ENCODE measurements at regions not wholly inside any gene's neighbourhood (a gene's known extent, or its start where the extent isn't known, plus 50 kb on each side); places are given as distances from the start of the nearest gene placed in this dataset.

- no peak for TF ChIP-seq YY1 (IDR thresholded peaks at IDR 0.05; ENCODE audit: low read depth)
- TF ChIP-seq, protein P1, sequence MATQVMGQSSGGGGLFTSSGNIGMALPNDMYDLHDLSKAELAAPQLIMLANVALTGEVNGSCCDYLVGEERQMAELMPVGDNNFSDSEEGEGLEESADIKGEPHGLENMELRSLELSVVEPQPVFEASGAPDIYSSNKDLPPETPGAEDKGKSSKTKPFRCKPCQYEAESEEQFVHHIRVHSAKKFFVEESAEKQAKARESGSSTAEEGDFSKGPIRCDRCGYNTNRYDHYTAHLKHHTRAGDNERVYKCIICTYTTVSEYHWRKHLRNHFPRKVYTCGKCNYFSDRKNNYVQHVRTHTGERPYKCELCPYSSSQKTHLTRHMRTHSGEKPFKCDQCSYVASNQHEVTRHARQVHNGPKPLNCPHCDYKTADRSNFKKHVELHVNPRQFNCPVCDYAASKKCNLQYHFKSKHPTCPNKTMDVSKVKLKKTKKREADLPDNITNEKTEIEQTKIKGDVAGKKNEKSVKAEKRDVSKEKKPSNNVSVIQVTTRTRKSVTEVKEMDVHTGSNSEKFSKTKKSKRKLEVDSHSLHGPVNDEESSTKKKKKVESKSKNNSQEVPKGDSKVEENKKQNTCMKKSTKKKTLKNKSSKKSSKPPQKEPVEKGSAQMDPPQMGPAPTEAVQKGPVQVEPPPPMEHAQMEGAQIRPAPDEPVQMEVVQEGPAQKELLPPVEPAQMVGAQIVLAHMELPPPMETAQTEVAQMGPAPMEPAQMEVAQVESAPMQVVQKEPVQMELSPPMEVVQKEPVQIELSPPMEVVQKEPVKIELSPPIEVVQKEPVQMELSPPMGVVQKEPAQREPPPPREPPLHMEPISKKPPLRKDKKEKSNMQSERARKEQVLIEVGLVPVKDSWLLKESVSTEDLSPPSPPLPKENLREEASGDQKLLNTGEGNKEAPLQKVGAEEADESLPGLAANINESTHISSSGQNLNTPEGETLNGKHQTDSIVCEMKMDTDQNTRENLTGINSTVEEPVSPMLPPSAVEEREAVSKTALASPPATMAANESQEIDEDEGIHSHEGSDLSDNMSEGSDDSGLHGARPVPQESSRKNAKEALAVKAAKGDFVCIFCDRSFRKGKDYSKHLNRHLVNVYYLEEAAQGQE (IDR thresholded peaks at IDR 0.05; ENCODE audit: low read depth) = no peak
- no peak for TF ChIP-seq RAD21 (IDR thresholded peaks at IDR 0.05; ENCODE audit: low read depth)
- TF ChIP-seq TEAD4 (IDR thresholded peaks at IDR 0.05) = no peak
- no peak for TF ChIP-seq MAX (IDR thresholded peaks at IDR 0.05)
- no peak for TF ChIP-seq EP300 (IDR thresholded peaks at IDR 0.05; ENCODE audit: borderline replicate concordance)
- no peak for TF ChIP-seq ZBTB7A (IDR thresholded peaks at IDR 0.05; ENCODE audit: low read depth)
- no peak for TF ChIP-seq TAF1 (IDR thresholded peaks at IDR 0.05; ENCODE audit: low read depth)
- TF ChIP-seq FOXM1 (IDR thresholded peaks at IDR 0.05; ENCODE audit: borderline replicate concordance, low read depth) = no peak
- no peak for TF ChIP-seq EGR1 (IDR thresholded peaks at IDR 0.05)
- TF ChIP-seq, protein P2, sequence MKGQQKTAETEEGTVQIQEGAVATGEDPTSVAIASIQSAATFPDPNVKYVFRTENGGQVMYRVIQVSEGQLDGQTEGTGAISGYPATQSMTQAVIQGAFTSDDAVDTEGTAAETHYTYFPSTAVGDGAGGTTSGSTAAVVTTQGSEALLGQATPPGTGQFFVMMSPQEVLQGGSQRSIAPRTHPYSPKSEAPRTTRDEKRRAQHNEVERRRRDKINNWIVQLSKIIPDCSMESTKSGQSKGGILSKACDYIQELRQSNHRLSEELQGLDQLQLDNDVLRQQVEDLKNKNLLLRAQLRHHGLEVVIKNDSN (IDR thresholded peaks at IDR 0.05) = no peak
Observed at GRCh38 chr4:184526228-184526627, 51.9 kb upstream of the IRF2 start.
